ENCODE measurements at regions not wholly inside any gene's neighbourhood (a gene's known extent, or its start where the extent isn't known, plus 50 kb on each side); places are given as distances from the start of the nearest gene placed in this dataset.

DNA sequence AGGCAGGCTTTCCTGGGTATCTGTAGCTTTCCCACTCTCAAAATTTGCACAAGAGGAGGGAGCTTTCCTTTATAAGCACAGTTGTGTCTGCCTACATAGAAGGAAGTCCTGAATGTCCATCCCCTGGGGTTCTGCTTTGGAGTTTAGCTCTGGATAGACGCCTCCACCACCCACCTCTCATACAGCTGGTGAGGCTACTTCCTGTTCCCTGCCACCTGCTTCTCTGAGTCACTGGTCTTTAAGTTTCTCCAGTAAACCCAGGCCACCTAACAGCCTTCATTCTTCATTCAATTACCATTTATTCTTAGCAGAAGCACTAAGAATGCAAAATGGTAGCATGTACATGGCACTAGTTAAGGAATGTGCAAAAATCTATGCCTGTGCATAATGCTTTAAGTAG, 407.8 kb downstream of the CDH2 start:
- dilution Hi-C loops (cut with MboI; ENCODE audit: extremely low pct_ligation_motif_present, low sequenced_read_pairs) (no loop called here), intact Hi-C loops (cut with micrococcal nuclease) (no loop called here)
- H3K4me2 ChIP-seq (ENCODE audit: insufficient read depth, low read length) = no peak overlapping the region
- peaks cover 5 to 32% of the 10 kb centered on the region in 2 experiments for H3K27me3 ChIP-seq (ENCODE audit: control insufficient read depth in 2 of 2, insufficient read depth in 2 of 2, low read length in 2 of 2)
- TF ChIP-seq GATA2 (IDR thresholded peaks at IDR 0.05; ENCODE audit: insufficient read depth, insufficient read length, low read depth, low read length) = no peak
- no peak for TF ChIP-seq JUN (IDR thresholded peaks at IDR 0.05; ENCODE audit: borderline replicate concordance, insufficient read depth, insufficient read length, low read depth)
- TF ChIP-seq POLR2A (IDR thresholded peaks at IDR 0.05; ENCODE audit: low read depth, low read length) = no peak
- H2AFZ ChIP-seq (ENCODE audit: low read depth, low read length) = no peak overlapping the region
- no peak overlapping the region for H3K9ac ChIP-seq (replicated peaks; ENCODE audit: extremely low read depth, insufficient read depth, low read length)
- ChIA-PET CTCF (no interaction called here), POLR2A (no interaction called here)
- no peaks in the 10 kb centered on the region for H3K4me1 ChIP-seq (ENCODE audit: control insufficient read depth, extremely low read depth, insufficient read depth, low read length)
- H3K36me3 ChIP-seq (ENCODE audit: control insufficient read depth in 2 of 2, extremely low read depth in 1 of 2, insufficient read depth in 2 of 2, low read length in 2 of 2) = no peaks in the 10 kb centered on the region
- H3K4me3 ChIP-seq (replicated peaks in 1 of 3; ENCODE audit: insufficient read depth in 1 of 3, low read depth in 1 of 3, low read length in 3 of 3) = no peak overlapping the region
- H3K79me2 ChIP-seq (ENCODE audit: control insufficient read depth, insufficient read depth, low read length) = no peaks in the 10 kb centered on the region
- H3K9me1 ChIP-seq (replicated peaks; ENCODE audit: control insufficient read depth, extremely low read depth, insufficient read depth, low read length) = no peaks in the 10 kb centered on the region
- no peak for DNase-seq (ENCODE audit: low read depth, low spot score)
- H3K9me3 ChIP-seq (replicated peaks; ENCODE audit: control insufficient read depth, insufficient read depth, low read length) = no peaks in the 10 kb centered on the region
- H3K27ac ChIP-seq (ENCODE audit: insufficient read depth, low read depth, low read length) = no peak overlapping the region
- no peaks in the 10 kb centered on the region for H4K20me1 ChIP-seq (replicated peaks; ENCODE audit: control insufficient read depth, extremely low read depth, insufficient read depth, low read length)
- FAIRE-seq = no peak
- BruUV-seq (replicated peaks) = no TSS peak

DNA sequence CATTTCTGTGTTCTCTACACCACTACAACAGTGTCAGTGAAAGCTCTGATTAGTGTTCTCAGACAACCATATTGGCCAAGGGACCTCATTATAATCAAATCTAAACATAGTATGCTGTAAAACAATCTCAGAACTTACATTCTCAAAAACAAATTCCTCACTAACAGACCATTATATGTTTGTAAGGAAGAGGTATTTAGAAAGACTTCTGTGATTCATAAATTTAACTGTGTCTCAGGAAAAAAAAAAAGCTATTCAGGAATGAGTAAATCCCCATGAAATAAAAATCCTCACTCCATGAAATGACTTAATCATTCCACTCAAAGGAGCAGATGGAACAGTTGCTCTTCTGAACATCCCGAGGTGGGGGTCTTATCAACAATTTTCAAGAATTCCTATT, 413.0 kb downstream of the CDH2 start:
- DNase-seq (ENCODE audit: low read depth, low spot score) (no peak), FAIRE-seq (no peak)
- TF ChIP-seq GATA2 (IDR thresholded peaks at IDR 0.05; ENCODE audit: insufficient read depth, insufficient read length, low read depth, low read length) (no peak), EZH2 (IDR thresholded peaks at IDR 0.05; ENCODE audit: borderline replicate concordance, low read depth, low read length, severe bottlenecking) (no peak), POLR2AphosphoS5 (IDR thresholded peaks at IDR 0.05; ENCODE audit: insufficient read depth, low read depth, low read length) (no peak), CTCF (IDR thresholded peaks at IDR 0.05; ENCODE audit: extremely low read depth in 1 of 2, insufficient read depth in 1 of 2, low read depth in 1 of 2, low read length in 2 of 2) (no peak), MAX (IDR thresholded peaks at IDR 0.05; ENCODE audit: insufficient read depth, insufficient read length) (no peak), POLR2A (IDR thresholded peaks at IDR 0.05; ENCODE audit: low read depth, low read length) (no peak), JUN (IDR thresholded peaks at IDR 0.05; ENCODE audit: borderline replicate concordance, insufficient read depth, insufficient read length, low read depth) (no peak), MYC (IDR thresholded peaks at IDR 0.05; ENCODE audit: low read depth, low read length) (no peak), FOS (IDR thresholded peaks at IDR 0.05; ENCODE audit: borderline replicate concordance, insufficient read depth, low read length) (no peak)
- no peak overlapping the region for H2AFZ ChIP-seq (ENCODE audit: low read depth, low read length)
- H3K4me1 ChIP-seq (ENCODE audit: control insufficient read depth, extremely low read depth, insufficient read depth, low read length) = no peaks in the 10 kb centered on the region
- H3K79me2 ChIP-seq (ENCODE audit: control insufficient read depth, insufficient read depth, low read length) = no peaks in the 10 kb centered on the region
- H3K9me3 ChIP-seq (replicated peaks; ENCODE audit: control insufficient read depth, insufficient read depth, low read length) = no peaks in the 10 kb centered on the region
- H3K4me2 ChIP-seq (ENCODE audit: insufficient read depth, low read length) = no peak overlapping the region
- intact Hi-C loops (cut with micrococcal nuclease) = no loop called here
- H3K4me3 ChIP-seq (replicated peaks in 1 of 3; ENCODE audit: insufficient read depth in 1 of 3, low read depth in 1 of 3, low read length in 3 of 3) = no peak overlapping the region
- POLR2A ChIA-PET = no interaction called here
- dilution Hi-C loops (cut with MboI; ENCODE audit: extremely low pct_ligation_motif_present, low sequenced_read_pairs) = no loop called here
- no peak overlapping the region for H3K9ac ChIP-seq (replicated peaks; ENCODE audit: extremely low read depth, insufficient read depth, low read length)
- no peaks in the 10 kb centered on the region for H4K20me1 ChIP-seq (replicated peaks; ENCODE audit: control insufficient read depth, extremely low read depth, insufficient read depth, low read length)
- no peaks in the 10 kb centered on the region for H3K36me3 ChIP-seq (ENCODE audit: control insufficient read depth in 2 of 2, extremely low read depth in 1 of 2, insufficient read depth in 2 of 2, low read length in 2 of 2)
- CTCF ChIA-PET = interaction anchor here (5.0 kb wide), 1 partner anchor 14 kb away, joined by 27 read pairs; no protein-coding TSS in a partner anchor
- BruUV-seq (replicated peaks) = no TSS peak
- no peaks in the 10 kb centered on the region for H3K9me1 ChIP-seq (replicated peaks; ENCODE audit: control insufficient read depth, extremely low read depth, insufficient read depth, low read length)
- peaks cover 3 to 11% of the 10 kb centered on the region in 2 experiments for H3K27me3 ChIP-seq (ENCODE audit: control insufficient read depth in 2 of 2, insufficient read depth in 2 of 2, low read length in 2 of 2)
- H3K27ac ChIP-seq (ENCODE audit: insufficient read depth, low read depth, low read length) = no peak overlapping the region
